ENCODE measurements at regions not wholly inside any gene's neighbourhood (a gene's known extent, or its start where the extent isn't known, plus 50 kb on each side); places are given as distances from the start of the nearest gene placed in this dataset.

DNA sequence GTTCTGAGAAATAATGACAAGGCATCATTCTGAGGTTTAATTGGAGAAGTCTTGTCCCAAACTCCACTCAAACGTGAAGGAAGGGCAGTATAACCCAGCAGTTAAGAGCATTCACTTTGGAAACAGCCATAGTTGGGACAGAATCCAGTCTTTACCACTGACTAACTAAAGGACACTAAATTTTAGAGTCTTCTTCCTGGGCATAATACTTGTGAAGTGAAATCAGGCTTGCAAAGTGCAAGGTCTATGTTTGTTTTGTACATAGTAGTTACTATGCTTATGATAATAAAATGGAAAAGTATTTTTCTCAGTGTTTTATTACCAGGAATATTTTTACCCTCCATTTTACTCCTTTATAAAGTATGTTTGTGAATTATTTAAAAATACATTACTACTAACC, 748.2 kb upstream of the ID2 start:
- no peak for DNase-seq (ENCODE audit: low spot score)

DNA sequence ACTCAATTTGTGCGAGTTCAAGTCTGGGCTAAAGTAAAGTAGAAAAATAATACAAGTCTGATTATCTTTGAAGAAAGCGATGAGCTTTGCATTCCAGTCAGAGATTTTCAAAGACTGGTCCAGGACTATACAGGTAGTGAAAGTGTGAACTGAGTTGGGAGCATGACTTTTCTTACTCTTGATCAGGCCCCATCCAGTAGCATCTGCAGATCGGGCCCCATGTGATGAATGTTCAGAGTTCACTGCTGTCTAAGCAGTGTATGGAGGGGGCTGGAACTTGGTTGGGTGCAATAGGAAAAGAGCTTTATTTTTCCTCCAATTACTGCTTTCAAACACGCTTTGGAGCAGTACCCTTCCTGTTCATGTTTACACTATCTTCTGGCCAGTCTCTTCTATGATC, 747.4 kb upstream of the ID2 start:
- DNase-seq (ENCODE audit: low spot score): no peak

DNA sequence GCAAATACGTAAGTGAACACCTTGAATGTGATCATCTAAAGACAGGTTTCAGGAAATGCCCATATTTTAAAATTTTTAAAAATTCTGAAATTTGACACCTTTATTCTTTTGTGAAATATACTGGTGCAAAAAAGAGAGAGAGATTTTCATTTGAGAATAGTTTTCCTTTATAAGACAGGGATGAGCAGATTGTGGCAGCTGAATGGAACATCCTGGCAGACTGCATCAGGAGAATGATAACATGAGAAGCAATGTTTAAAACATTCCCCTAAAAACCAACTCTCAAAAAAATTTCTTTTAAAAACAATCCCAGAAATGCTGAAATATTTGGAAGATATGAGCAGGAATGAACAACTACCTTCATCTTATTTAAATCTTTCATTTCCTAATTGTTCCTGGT, 744.8 kb upstream of the ID2 start:
- no peak for DNase-seq (ENCODE audit: low spot score)

DNA sequence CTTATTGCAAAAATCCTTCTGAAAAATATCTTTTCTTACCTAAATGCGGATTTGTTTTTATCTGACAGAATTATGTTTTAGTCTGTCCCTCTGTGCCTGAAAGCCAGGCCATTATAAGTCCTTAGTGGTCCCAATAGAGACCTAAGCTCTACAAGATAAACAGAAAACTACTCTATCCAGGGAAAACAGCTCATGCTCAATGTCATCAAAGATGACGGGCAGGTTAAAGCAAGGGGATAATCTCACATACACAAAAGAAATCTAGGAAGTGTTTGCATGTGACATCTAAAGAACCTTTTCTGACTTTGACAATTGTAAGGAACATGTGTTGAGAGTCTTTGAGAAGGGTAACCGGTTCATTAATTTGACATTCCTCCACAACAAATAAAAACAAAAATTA, 741.1 kb upstream of the ID2 start:
- no peak for DNase-seq (ENCODE audit: low spot score)

DNA sequence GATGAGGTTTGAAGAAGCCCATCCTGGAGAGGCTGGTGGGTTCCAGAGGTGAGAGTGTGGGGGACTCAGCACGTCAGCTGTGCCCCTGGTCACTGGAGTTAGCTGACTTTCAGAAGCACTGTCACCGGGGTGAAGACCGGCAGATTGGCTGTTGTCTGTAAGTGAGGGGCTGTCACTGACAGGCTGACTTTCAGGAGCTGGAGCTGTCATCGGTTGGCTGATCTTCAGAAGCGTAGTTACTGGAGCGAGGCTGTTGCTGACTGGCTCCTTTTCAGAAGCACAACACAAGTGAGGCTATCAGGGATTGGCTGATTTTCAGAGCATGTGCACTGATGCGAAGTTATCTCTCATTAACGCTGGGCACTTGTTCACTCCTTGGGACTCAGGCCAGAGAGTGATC, 738.4 kb upstream of the ID2 start:
- DNase-seq (ENCODE audit: low spot score): no peak

DNA sequence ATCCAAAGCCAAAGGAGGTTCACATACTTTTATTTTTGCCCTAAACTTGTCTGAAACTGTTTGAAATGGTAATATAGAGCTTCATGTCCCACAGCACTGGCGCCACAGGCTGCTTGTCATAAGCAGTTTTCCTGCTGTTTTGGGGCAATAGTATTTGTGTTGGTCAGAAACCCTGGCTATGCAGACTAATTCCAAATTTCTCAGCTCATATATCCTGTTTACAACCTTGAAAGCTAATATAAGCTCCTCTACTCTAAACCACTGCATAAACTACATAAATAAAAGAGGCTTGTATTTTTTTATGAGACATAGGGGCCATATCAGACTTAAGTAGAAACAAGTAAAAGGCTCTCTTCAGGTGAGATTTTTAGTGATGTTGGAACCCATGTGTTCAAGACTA, 736.8 kb upstream of the ID2 start:
- DNase-seq (ENCODE audit: low spot score): no peak

DNA sequence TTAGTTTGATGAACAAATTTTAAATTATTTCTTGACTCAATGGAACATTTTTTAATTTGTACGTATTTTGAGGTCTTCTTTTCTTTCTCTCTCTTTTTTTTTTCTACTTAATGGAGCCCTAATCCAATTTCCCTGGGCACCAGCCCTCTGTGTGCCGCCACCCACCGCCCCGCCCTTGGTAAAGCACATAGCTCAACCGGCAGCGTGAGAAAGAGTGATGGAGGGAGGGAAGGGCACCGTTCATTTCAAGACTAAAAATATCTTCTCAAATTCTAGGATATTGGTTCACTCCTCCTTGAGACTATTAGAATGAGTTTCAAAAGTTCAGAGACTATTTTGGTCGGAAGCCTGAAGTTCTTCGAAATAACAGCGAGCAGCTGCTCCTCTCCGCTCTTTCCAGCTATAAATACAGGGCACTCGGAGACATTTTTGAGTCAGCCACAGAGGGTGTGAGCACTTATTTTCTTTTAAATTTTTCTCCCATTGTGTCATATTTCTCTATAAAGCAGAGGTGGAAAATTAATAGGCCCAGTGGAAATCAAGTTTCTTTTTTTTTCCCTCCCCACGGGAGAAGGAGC, 731.7 kb upstream of the ID2 start:
- DNase-seq (ENCODE audit: low spot score): no peak

DNA sequence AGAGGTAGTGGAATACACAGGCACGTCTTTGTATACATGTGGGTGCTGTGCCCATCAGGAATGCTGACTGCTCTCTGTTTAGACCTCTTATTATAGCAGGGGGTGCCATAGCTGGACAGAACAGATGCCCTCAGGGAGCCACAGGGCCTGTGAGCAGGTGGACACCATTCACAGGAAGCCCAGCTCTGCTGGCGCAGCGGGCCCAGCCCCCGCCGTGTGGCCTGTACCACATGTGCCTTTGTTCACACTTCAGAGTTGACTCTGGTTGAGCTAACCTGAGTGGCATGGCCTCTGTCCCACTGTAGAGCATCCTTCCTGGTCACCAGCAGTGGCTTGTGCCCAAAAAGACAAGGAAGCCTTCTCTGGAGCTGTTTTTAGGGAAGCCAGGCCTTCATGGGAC, 730.9 kb upstream of the ID2 start:
- DNase-seq (ENCODE audit: low spot score): no peak

DNA sequence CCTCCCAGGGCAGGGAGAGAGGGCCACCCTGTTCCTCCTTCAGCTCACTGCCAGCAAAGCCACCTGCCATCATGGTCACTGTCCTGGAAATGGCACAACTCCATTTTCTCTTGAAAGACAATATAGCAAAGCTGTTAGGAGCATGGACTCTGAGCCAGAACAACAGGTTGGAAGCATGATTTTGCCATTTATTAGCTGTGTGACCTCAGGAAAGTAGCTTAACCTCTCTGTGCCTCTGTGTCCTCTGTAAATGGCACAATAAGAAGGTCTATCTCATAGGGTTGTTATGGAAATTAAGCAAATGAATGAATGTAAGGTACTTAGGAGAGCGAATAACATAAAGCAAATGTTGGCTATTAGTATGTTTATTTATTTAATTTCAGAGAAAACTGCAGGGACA, 730.4 kb upstream of the ID2 start:
- DNase-seq (ENCODE audit: low spot score): no peak

DNA sequence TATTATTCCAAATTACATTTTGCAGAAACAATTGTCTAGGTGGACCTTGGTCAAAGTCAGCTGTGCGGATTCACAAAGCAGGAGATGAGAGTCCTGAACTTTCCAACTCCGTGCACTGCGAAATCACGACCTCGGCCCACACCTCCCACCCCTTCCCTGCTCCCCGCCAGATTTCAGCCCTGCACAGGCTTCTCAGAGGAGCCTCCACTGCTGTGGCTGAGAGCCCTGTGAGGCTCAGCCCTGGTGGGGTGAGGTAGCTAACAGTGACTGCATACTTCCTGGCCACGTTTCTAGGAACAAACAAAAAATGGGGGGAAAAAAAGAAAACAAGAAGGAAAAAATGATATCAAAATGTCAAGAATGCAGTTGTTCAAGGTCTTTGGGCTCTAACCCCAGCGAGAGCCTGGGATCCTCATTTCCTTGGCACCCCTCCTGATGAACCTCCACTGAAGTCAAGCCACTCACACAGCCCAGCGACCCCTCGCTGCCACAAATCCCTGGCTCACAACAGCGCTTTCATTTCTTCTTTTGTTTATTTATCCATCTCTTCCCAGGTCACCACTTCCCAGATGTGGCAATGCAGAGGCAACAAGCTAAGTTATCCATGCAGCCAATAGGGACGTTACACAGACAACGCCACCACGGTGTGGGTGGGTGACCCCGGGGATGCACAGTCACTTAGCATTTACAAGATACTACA, 729.7 kb upstream of the ID2 start:
- no peak for DNase-seq (ENCODE audit: low spot score)

DNA sequence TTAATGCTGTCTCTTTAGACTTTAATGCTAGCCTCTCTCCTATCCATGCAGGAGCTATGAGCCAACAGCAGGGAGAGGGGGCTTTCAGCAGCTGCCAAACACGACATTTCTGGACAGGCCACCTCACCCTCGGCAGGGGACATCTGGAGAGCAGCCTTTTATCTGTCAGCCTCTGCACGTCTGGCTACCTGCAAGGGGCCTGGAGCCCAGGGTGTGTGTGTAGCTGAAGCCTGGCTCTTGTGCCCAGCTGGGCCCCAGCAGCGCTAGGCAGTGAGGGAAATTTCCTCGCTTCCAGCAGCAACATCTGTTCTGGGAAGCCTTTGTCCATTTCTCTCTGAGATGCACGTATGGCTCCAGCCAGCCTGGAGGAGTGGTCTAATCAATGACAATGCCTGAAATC, 728.7 kb upstream of the ID2 start:
- no peak for DNase-seq (ENCODE audit: low spot score)

DNA sequence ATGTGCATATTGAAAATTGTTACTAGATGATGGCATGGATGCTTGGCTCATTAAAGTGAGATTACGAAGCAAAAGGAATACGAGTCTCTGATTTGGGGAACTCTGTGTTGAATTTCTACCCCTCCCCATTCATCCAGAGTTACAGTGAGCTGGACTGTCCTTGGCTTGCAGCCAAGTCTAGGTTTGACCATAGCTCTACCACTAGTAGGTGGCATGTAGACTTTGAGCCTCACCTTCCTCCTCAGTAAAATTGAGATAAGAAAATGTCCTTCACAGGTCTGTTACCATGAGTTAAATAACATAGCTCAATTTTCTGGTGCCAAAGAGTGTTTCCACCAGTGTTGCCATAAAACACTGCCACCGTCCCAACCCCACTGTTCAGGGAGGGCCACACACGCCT, 727.6 kb upstream of the ID2 start:
- no peak for DNase-seq (ENCODE audit: low spot score)

DNA sequence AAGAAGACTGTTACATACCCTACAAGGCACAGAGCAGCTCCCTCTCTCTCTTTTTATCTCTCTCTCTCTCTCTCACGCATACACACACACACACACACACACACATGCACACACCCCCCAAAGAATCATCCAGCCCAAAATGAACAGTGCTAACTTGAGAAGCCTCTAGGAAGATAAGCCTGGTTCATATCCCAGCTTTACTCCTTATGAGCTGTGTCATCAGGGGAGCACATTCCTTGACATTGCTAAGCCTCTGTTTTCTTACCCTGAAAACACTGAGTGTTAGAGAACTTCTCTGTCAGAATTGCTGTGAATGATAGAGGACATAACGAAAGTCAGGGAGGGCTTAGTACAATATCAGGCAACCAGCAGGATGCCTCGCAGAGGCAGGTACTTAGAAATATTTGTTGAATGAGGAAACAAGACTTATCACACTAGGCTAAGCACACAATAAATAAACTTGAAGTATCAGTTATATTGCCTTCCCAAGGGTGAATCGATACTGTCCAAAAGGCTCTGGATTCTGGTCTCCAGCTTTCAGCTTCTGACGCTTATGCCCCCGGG, 725.6 kb upstream of the ID2 start:
- no peak for DNase-seq (ENCODE audit: low spot score)

DNA sequence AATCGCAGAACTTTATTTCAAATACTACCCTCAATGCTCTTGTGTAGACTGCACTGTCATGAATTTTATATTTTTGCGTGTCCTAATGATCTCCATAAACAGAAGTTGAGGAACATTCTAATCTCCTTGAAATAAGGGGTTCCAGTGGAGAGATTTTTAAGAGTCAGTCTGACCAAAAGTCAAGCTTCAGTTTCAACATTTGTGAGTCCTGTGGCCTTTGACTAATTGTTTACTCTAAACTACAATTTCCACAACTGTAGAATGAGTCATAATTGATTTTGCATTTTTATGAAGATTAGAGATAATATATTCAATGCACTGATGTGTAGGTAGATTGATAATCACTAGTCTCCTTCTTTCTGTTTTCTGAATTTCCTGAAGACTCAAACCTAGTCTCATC, 720.3 kb upstream of the ID2 start:
- no peak for DNase-seq (ENCODE audit: low spot score)

DNA sequence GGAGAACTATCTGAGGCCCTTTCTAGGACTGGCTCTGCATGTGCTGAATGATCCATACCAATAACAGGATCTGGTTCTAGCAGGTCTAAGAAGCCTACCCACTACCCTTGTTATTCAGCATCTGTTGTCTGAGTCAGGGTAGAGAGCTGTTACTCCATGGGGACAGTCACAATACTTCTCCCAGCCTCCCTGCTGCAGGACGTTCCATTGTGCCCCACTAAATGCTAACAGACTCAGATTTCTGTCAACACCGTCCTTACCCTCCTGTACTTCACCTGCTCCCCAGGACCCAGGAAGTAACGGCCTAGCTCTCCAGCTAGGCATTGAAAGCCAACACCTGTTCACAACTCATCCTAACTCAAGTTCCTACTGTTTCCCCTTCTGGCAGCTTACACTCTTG, 719.7 kb upstream of the ID2 start:
- no peak for DNase-seq (ENCODE audit: low spot score)

DNA sequence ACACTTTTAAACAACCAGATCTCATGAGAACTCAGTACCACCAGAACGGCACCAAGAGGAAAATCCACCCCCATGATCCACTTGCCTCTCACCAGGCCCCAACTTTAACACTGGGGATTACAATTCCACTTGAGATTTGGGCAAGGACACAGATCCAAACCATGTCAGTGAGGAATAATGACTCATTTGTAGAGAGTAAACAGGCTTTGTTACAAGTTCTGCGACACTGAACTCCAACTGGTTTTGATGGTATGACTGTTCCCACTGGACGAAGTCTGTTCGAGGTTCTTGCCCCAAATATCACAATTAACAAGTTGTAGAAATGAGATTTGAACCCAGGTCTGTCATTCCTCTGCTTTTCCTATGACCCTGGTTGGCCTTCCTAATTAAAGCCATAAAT, 718.1 kb upstream of the ID2 start:
- DNase-seq (ENCODE audit: low spot score): no peak

DNA sequence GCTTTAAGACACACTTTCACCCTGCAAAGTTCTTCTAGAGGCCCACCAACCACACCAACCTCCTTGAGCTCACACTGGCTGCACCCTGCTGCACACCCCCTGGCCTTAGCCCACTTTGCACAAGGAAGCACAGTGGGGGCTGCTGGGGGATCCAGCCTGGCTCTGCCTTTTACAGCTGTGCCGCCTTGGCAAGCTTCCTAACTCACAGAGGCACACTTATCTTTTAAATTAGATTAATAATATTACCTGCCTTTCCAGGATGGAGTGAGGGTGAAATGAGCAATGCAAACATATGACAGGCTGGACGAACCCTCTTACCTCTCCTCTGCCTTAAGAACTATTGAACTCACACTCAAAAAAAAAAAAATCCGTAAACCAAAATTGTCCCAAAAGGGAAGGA, 715.8 kb upstream of the ID2 start:
- DNase-seq (ENCODE audit: low spot score): no peak

DNA sequence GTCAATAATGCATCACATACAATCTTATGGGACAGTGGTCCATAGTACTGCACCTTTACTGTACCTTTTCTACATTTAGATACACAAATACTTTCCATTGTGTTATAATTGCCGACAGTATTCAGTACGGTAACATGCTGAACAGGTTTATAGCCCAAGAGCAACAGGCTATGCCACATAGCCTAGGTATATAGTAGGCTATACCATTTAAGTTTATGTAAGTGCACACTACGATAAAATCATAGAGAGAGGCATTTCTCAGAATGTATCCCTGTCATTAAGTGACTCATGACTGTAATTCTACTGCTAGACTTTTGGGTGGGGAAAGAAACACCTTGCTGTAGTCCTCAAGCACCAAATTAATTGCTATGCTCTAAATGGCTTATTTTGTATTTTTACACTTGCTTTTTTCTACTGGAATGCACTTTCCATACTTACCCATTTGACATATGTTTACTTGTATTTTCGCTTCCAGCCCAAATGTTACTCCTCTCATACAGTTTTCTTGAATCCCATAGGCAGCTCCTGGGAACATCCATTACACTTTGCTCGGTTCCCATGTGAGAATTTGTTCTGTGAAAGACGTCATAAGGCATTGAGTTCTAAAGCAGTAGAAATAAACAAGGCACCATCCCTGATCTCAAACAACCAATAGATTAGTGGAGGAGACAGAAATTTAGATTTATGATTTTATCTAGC, 714.0 kb upstream of the ID2 start:
- DNase-seq (ENCODE audit: low spot score): no peak

DNA sequence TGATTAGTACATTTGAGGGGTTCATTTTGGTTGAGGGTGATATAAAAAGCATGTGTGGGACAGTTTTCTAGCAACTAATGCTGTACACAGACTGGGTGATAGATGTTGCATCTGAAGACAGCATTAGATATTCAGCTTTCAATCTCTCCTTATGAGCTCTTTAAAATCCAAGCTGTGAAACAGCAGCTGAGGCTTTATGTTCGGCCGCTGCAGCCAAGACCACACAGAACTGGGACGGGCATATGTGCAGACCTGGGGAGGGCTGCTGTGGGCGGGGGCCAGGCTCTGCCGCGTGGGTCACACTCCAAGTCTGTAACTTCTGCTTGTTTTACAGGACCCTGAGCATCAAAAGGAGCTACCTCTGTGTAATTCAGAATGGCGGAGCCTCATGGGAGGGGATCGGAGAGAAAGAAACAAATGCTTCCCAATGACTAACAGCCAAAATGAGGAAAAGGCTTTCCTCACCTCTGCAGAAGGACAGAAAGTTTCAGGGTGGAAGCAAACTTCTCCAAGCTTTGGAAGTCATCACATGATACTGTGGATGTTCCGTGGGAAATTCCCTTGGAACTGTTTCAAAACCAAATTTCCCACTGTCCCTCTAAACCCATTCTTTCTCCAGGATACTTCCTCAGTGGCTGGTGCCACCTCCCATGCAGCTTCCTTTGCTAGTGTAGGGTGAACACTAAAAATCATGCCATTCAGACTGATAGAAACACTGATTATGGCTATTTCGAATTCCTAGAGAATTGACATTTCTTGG, 711.9 kb upstream of the ID2 start:
- DNase-seq (ENCODE audit: low spot score): no peak

DNA sequence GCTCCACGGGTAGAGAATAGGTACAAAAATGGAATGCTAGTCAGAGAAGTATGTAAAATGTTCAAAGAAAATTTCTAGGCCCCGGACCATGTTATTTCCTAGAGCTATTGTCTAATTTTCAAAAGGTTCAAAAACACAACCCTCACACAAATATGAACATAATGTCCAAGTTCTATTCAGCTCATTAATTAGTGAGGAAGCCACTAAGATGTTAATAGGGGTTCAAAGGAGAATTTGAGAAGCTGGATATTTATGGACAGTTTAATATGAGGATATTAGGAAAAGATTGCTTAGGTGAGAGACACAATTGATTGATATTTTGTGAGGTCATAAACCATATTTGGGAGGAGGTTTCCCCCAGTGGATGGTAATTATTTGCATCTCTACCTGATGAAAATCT, 710.6 kb upstream of the ID2 start:
- DNase-seq (ENCODE audit: low spot score): no peak

DNA sequence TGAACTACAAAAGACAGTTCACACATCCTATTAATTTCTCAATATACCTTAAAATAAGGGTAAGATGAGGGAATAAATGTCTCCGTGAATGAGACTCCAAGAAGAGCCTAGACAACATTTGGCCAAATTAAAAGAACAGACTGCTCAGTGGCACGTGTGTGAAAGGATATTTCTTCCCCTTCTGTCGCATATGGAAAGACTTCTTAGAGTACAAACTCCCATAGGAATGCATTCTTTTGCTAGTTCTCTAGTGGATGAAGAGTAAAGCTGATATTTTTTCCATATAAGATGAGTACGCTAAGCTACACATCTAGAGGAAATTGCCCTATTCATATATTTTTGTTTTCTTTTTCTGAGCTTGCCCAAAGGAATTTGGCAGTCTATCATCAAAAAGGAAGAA, 710.0 kb upstream of the ID2 start:
- no peak for DNase-seq (ENCODE audit: low spot score)

DNA sequence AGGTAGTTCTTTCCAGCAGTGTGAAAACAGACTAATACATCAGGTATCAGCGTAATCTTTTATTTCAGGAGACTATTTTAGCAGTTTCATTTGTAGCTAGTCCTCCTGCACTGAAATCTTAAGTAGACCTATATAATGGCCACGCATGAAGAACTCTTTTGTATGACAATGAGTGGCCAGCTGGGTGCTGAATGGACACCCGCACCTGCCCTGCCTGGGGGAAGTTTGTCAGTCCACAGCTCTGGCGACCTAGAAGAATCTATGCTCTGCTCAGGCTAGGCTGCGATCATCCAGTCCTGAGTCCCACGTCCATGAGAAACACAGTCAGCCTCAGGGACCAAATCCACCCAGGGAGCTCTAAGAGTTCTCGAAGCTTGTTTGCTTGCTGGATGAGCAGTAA, 709.2 kb upstream of the ID2 start:
- DNase-seq (ENCODE audit: low spot score): no peak
